H1 (cell line): ENCODE measurements at regions not wholly inside any gene's neighbourhood (a gene's known extent, or its start where the extent isn't known, plus 50 kb on each side); places are given as distances from the start of the nearest gene placed in this dataset.

ENCODE experiments used
- BRCA1 ChIP-seq: IDR thresholded peaks from 2 replicates; pipeline ENCODE4 v1.6.1; 2012; ENCODE audit warnings: low read depth, low read length, improper control_type of control experiment
- CHD2 ChIP-seq: IDR thresholded peaks from 2 replicates; pipeline ENCODE4 v1.6.1; 2012; ENCODE audit warnings: low read length, improper control_type of control experiment
- CTCF ChIP-seq, 3 experiments: IDR thresholded peaks; 1 replicate in 2 of 3; 2 replicates in 1 of 3; pipeline versions ENCODE4 v1.5.1 to v1.6.1; 2011; ENCODE audit warnings: low read length in 3 of 3, mild to moderate bottlenecking in 3 of 3, inconsistent platforms in 2 of 3, low read depth in 1 of 3, moderate library complexity in 1 of 3; ENCODE audit not compliant: insufficient read depth in 1 of 3; ENCODE audit errors: control extremely low read depth in 1 of 3
- EP300 ChIP-seq, 2 experiments: IDR thresholded peaks; 1 replicate in 1 of 2; 2 replicates in 1 of 2; pipeline ENCODE4 v1.6.1; 2011 to 2012; ENCODE audit warnings: low read depth in 2 of 2, low read length in 2 of 2, mild to moderate bottlenecking in 2 of 2, borderline replicate concordance in 1 of 2, inconsistent platforms in 1 of 2, moderate library complexity in 1 of 2
- POLR2A ChIP-seq, 2 experiments: IDR thresholded peaks; 1 replicate in 1 of 2; 2 replicates in 1 of 2; pipeline ENCODE4 v1.6.1; 2011; ENCODE audit warnings: low read depth in 2 of 2, low read length in 2 of 2, mild to moderate bottlenecking in 2 of 2; ENCODE audit errors: control extremely low read depth in 1 of 2
- TAF1 ChIP-seq: IDR thresholded peaks from 2 replicates; pipeline ENCODE4 v1.6.1; 2011; ENCODE audit warnings: mild to moderate bottlenecking, low read depth, low read length

- TF ChIP-seq CTCF (IDR thresholded peaks at IDR 0.05; ENCODE audit: control extremely low read depth in 1 of 3, insufficient read depth in 1 of 3, low read depth in 1 of 3, low read length in 3 of 3) (no peak), CHD2 (no peak), BRCA1 (no peak), TAF1 (no peak), POLR2A (IDR thresholded peaks at IDR 0.05; ENCODE audit: control extremely low read depth in 1 of 2, low read depth in 2 of 2, low read length in 2 of 2) (no peak), EP300 (IDR thresholded peaks at IDR 0.05; ENCODE audit: borderline replicate concordance in 1 of 2, low read depth in 2 of 2, low read length in 2 of 2) (no peak)
Observed at GRCh38 chr10:4332764-4333458, 493.1 kb upstream of the AKR1E2 start.
